Thyroid gland (tissue), 4 donors: ENCODE measurements at regions not wholly inside any gene's neighbourhood (a gene's known extent, or its start where the extent isn't known, plus 50 kb on each side); places are given as distances from the start of the nearest gene placed in this dataset.

Source experiments
- DNase-seq, 2 donors: peaks; one replicate each; pipeline ENCODE4 v3.0.0-alpha.2; 2019
- H3K27ac ChIP-seq, 3 donors: fragments of 200-600 bp; sonication (generic); 1 replicate in 2 of 3; 2 replicates in 1 of 3; pipeline ENCODE4 v1.5.1; 2016 to 2019; ENCODE audit warnings: mild to moderate bottlenecking in 1 of 3, moderate library complexity in 1 of 3
- H3K27me3 ChIP-seq: fragments of 200-600 bp; sonication (generic); one replicate; pipeline ENCODE4 v1.5.1; 2019
- H3K36me3 ChIP-seq, 2 donors: fragments of 200-600 bp; sonication (generic); one replicate each; pipeline ENCODE4 v1.5.1; 2016 to 2019
- H3K4me1 ChIP-seq, 2 donors: fragments of 200-600 bp; sonication (generic); one replicate each; pipeline ENCODE4 v1.5.1; 2017 to 2019
- H3K4me3 ChIP-seq, 3 donors: fragments of 200-600 bp; sonication (generic); replicated peaks in 1 of 3; 1 replicate in 2 of 3; 2 replicates in 1 of 3; pipeline ENCODE4 v1.5.1; 2016; ENCODE audit warnings: mild to moderate bottlenecking in 1 of 3
- H3K9me3 ChIP-seq: fragments of 200-600 bp; sonication (generic); one replicate; pipeline ENCODE4 v1.5.1; 2017
- POLR2A ChIP-seq, 2 donors: fragments of 450-650 bp; IDR thresholded peaks; one replicate each; pipeline ENCODE4 v1.6.1; 2017; ENCODE audit warnings: antibody characterized with exemption in 2 of 2, mild to moderate bottlenecking in 2 of 2, moderate library complexity in 1 of 2
- WGBS, 2 donors: methylation state at CpG; one replicate each; pipeline ENCODE4 v1.1.5; 2017; 5-methylcytosine and 5-hydroxymethylcytosine counted together
- intact Hi-C: fragments of 100-400 bp; cut with DNase I; formaldehyde crosslinking; loops from one replicate; pipeline ENCODE4 v1.15.1; 2023
- TF ChIP-seq, protein P1 (sequence below), 6 experiments: fragments of 200-600 bp in 3 of 6; fragments of 450-650 bp in 3 of 6; sonication (generic) in 3 of 6; IDR thresholded peaks; one replicate each; pipeline ENCODE4 v1.5.1; 2016 to 2019; ENCODE audit warnings: antibody characterized with exemption in 6 of 6, mild to moderate bottlenecking in 2 of 6, inconsistent platforms in 1 of 6, moderate library complexity in 1 of 6

DNA sequence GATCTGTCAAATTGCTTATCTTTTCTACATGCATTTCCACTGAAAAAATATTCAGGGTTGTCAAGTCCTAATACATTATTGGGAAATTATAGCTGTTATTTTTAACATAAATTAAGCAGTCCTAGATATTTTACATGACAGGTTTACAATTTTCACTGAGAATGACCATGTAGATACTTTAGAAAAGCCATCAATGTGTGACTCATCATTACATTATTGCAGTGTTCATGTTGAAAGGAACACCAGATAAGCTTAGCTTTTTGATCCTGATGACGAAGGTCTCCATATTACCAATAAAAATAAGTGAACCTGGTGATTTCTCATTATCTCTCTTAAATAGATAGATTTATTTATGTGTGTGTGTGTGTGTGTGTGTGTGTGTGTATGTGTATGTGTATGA, 529.5 kb upstream of the PCDH15 start:
- WGBS, 2 donors = 76 to 86% methylated on average over 1 of the region's 1 CpG
- H3K4me3 ChIP-seq = no peak overlapping the region

GRCh38 chr10:55329796-55330195, 528.8 kb upstream of the PCDH15 start:
- Histone ChIP-seq H3K9me3 (no peaks in the 10 kb centered on the region), H3K4me1 (no peaks in the 10 kb centered on the region), H3K4me3 (no peak overlapping the region), H3K27me3 (no peaks in the 10 kb centered on the region), H3K36me3 (no peaks in the 10 kb centered on the region), H3K27ac (no peak overlapping the region)
- TF ChIP-seq, protein P1, sequence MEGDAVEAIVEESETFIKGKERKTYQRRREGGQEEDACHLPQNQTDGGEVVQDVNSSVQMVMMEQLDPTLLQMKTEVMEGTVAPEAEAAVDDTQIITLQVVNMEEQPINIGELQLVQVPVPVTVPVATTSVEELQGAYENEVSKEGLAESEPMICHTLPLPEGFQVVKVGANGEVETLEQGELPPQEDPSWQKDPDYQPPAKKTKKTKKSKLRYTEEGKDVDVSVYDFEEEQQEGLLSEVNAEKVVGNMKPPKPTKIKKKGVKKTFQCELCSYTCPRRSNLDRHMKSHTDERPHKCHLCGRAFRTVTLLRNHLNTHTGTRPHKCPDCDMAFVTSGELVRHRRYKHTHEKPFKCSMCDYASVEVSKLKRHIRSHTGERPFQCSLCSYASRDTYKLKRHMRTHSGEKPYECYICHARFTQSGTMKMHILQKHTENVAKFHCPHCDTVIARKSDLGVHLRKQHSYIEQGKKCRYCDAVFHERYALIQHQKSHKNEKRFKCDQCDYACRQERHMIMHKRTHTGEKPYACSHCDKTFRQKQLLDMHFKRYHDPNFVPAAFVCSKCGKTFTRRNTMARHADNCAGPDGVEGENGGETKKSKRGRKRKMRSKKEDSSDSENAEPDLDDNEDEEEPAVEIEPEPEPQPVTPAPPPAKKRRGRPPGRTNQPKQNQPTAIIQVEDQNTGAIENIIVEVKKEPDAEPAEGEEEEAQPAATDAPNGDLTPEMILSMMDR (IDR thresholded peaks at IDR 0.05) = no peak
- TF ChIP-seq POLR2A (IDR thresholded peaks at IDR 0.05) = no peak
- no peak for DNase-seq
- intact Hi-C loops = no loop called here

More for the DNA sequence above, 529.5 kb upstream of the PCDH15 start:
- DNase-seq = no peak
- intact Hi-C loops = no loop called here
- H3K27me3 ChIP-seq = no peaks in the 10 kb centered on the region
- H3K4me1 ChIP-seq = no peaks in the 10 kb centered on the region
- TF ChIP-seq, protein P1 (IDR thresholded peaks at IDR 0.05) = no peak
- no peak for TF ChIP-seq POLR2A (IDR thresholded peaks at IDR 0.05)
- no peak overlapping the region for H3K27ac ChIP-seq
- no peaks in the 10 kb centered on the region for H3K9me3 ChIP-seq
- H3K36me3 ChIP-seq = no peaks in the 10 kb centered on the region

DNA sequence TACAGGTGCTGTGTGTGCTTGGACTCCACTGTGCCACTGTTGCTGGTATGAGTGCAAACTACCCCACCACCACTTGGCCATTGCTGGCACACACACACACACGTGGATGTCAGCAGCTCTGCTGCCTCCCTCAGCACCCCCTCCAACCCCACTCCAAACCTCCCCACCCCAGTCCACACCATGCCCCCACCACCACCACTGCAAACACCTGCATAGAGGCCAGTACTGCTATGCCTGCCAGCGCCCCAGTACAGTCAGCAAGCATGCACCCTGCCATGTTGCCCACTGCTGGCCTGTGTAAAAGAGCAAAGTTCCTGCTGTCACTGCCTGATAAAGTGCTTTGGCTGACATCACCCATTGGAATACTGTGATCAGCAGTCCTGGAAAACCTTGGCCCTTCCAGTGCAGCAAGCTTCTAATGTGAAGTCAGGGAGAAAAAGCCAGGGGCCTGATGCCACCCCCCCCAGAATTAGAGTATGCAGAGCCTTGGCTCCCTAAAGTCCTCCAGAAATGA, 519.2 kb upstream of the PCDH15 start:
- no peak for TF ChIP-seq POLR2A (IDR thresholded peaks at IDR 0.05)
- TF ChIP-seq, protein P1 (IDR thresholded peaks at IDR 0.05) = no peak
- DNase-seq = no peak
- no peaks in the 10 kb centered on the region for H3K4me1 ChIP-seq
- 91 to 100% methylated on average over 2 of the region's 2 CpGs for WGBS, 2 donors
- no peaks in the 10 kb centered on the region for H3K9me3 ChIP-seq
- intact Hi-C loops = no loop called here
- H3K27ac ChIP-seq = no peak overlapping the region
- H3K36me3 ChIP-seq = no peaks in the 10 kb centered on the region
- no peaks in the 10 kb centered on the region for H3K27me3 ChIP-seq
- no peak overlapping the region for H3K4me3 ChIP-seq

GRCh38 chr10:55311848-55312635, 511.0 kb upstream of the PCDH15 start:
- Histone ChIP-seq H3K4me1 (no peaks in the 10 kb centered on the region), H3K27me3 (no peaks in the 10 kb centered on the region), H3K36me3 (no peaks in the 10 kb centered on the region), H3K27ac (no peak overlapping the region), H3K9me3 (no peaks in the 10 kb centered on the region), H3K4me3 (no peak overlapping the region)
- intact Hi-C loops = no loop called here
- WGBS, 2 donors = 92% methylated on average over 4 of the region's 4 CpGs
- TF ChIP-seq, protein P1 (IDR thresholded peaks at IDR 0.05) = no peak
- TF ChIP-seq POLR2A (IDR thresholded peaks at IDR 0.05) = no peak
- DNase-seq = no peak

DNA sequence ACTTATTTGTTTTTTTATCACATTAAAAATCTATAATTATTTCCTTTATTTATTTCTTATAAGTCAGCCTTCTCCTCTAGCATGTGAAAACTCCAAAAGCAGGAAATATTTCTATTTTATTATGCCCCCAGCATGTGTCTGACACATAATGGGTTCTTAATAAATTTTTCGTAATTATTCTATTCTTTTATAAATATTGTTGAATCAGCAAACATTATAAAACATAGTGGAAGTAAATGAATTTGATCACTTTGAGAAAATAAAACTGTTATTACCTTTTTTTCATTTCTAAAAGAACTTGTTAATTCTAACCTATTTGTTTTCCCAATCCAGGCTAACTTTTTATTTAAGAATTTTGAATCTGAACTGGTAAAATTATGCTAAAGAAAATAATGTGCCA, 509.1 kb upstream of the PCDH15 start:
- DNase-seq = no peak
- TF ChIP-seq, protein P1 (IDR thresholded peaks at IDR 0.05) = no peak
- no peak for TF ChIP-seq POLR2A (IDR thresholded peaks at IDR 0.05)
- Histone ChIP-seq H3K27ac (no peak overlapping the region), H3K27me3 (no peaks in the 10 kb centered on the region), H3K36me3 (no peaks in the 10 kb centered on the region), H3K9me3 (no peaks in the 10 kb centered on the region), H3K4me1 (no peaks in the 10 kb centered on the region), H3K4me3 (no peak overlapping the region)
- WGBS, 2 donors = 95 to 98% methylated on average over 1 of the region's 1 CpG
- intact Hi-C loops = no loop called here
